KMS-11 (cell line): ENCODE measurements at regions not wholly inside any gene's neighbourhood (a gene's known extent, or its start where the extent isn't known, plus 50 kb on each side); places are given as distances from the start of the nearest gene placed in this dataset.
"Not testable (repeated sequence)": the region's sequence is repeated elsewhere in the genome, so short reads cannot be mapped to it uniquely, and the experiment has no call there.

Experiments
- H2AFZ ChIP-seq: fragments of 200-600 bp; sonication (generic); 2 replicates; pipeline ENCODE4 v1.6.1; 2016; ENCODE audit warnings: antibody characterized with exemption, mixed run types, low read depth
- H3K27ac ChIP-seq: fragments of 200-600 bp; sonication (generic); 2 replicates; pipeline ENCODE4 v1.6.1; 2016; ENCODE audit warnings: mild to moderate bottlenecking, mixed run types
- H3K27me3 ChIP-seq: fragments of 200-600 bp; sonication (generic); 2 replicates; pipeline ENCODE4 v1.6.1; 2017; ENCODE audit warnings: mild to moderate bottlenecking, low read depth, mixed run types, moderate library complexity; ENCODE audit not compliant: insufficient read depth
- H3K36me3 ChIP-seq: fragments of 200-600 bp; sonication (generic); 2 replicates; pipeline ENCODE4 v1.6.1; 2017; ENCODE audit warnings: mild to moderate bottlenecking, mixed run types; ENCODE audit not compliant: insufficient read depth
- H3K4me1 ChIP-seq: fragments of 200-600 bp; sonication (generic); 2 replicates; pipeline ENCODE4 v1.6.1; 2016; ENCODE audit warnings: mild to moderate bottlenecking, low read depth, mixed run types; ENCODE audit not compliant: poor library complexity, severe bottlenecking
- H3K4me2 ChIP-seq: fragments of 200-600 bp; sonication (generic); 2 replicates; pipeline ENCODE4 v1.7.0; 2016; ENCODE audit warnings: mild to moderate bottlenecking, mixed run types
- H3K4me3 ChIP-seq: fragments of 200-600 bp; sonication (generic); IDR thresholded peaks from 2 replicates; pipeline ENCODE4 v1.6.1; 2017; ENCODE audit warnings: low read depth, low read length, mixed read lengths; ENCODE audit not compliant: insufficient read depth
- H3K79me2 ChIP-seq: fragments of 200-600 bp; sonication (generic); 2 replicates; pipeline ENCODE4 v1.6.1; 2016; ENCODE audit warnings: low read depth, mixed run types; ENCODE audit not compliant: insufficient read depth
- H3K9ac ChIP-seq: fragments of 200-600 bp; sonication (generic); 2 replicates; pipeline ENCODE4 v1.6.1; 2016; ENCODE audit warnings: mild to moderate bottlenecking, mixed run types
- H4K20me1 ChIP-seq: fragments of 200-600 bp; sonication (generic); 2 replicates; pipeline ENCODE4 v1.6.1; 2016; ENCODE audit warnings: mild to moderate bottlenecking, mixed run types; ENCODE audit not compliant: insufficient read depth
- TF ChIP-seq, protein P1 (sequence below): fragments of 200-600 bp; sonication (generic); conservative IDR thresholded peaks from 2 replicates; pipeline ENCODE4 v1.6.1; 2017; ENCODE audit warnings: low read depth, mild to moderate bottlenecking, antibody characterized with exemption, low read length, moderate library complexity, mixed read lengths

DNA sequence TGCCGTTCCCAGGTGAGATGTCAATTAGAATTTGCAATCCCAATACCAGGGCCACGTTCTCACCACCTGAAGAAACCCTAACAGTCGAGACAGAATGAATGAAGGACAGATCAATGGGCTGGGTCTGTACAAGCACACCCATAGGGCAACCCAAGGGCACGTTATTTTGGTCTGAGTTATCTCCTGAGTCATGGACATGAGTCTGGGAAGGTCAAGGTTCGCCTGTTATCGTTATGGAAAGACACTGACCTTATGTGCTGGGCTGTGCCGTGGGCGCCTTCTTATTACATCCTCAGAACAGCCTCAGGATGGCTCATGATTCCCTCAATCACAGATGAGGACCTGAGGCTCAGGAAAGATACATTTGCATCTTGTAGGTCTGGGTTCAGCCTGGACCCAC, 175.0 kb upstream of the SULF2 start:
- H3K27me3 ChIP-seq: peaks cover 42% of the 10 kb centered on the region; the same call in 1 of the 2 replicates
- no peak overlapping the region for H3K4me3 ChIP-seq
- no peak overlapping the region for H3K9ac ChIP-seq
- TF ChIP-seq, protein P1, sequence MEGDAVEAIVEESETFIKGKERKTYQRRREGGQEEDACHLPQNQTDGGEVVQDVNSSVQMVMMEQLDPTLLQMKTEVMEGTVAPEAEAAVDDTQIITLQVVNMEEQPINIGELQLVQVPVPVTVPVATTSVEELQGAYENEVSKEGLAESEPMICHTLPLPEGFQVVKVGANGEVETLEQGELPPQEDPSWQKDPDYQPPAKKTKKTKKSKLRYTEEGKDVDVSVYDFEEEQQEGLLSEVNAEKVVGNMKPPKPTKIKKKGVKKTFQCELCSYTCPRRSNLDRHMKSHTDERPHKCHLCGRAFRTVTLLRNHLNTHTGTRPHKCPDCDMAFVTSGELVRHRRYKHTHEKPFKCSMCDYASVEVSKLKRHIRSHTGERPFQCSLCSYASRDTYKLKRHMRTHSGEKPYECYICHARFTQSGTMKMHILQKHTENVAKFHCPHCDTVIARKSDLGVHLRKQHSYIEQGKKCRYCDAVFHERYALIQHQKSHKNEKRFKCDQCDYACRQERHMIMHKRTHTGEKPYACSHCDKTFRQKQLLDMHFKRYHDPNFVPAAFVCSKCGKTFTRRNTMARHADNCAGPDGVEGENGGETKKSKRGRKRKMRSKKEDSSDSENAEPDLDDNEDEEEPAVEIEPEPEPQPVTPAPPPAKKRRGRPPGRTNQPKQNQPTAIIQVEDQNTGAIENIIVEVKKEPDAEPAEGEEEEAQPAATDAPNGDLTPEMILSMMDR: no peak
- H2AFZ ChIP-seq: no peak overlapping the region
- no peaks in the 10 kb centered on the region for H4K20me1 ChIP-seq
- no peak overlapping the region for H3K27ac ChIP-seq
- no peaks in the 10 kb centered on the region for H3K79me2 ChIP-seq
- H3K4me2 ChIP-seq: no peak overlapping the region
- H3K36me3 ChIP-seq: no peaks in the 10 kb centered on the region
- H3K4me1 ChIP-seq: no peaks in the 10 kb centered on the region

DNA sequence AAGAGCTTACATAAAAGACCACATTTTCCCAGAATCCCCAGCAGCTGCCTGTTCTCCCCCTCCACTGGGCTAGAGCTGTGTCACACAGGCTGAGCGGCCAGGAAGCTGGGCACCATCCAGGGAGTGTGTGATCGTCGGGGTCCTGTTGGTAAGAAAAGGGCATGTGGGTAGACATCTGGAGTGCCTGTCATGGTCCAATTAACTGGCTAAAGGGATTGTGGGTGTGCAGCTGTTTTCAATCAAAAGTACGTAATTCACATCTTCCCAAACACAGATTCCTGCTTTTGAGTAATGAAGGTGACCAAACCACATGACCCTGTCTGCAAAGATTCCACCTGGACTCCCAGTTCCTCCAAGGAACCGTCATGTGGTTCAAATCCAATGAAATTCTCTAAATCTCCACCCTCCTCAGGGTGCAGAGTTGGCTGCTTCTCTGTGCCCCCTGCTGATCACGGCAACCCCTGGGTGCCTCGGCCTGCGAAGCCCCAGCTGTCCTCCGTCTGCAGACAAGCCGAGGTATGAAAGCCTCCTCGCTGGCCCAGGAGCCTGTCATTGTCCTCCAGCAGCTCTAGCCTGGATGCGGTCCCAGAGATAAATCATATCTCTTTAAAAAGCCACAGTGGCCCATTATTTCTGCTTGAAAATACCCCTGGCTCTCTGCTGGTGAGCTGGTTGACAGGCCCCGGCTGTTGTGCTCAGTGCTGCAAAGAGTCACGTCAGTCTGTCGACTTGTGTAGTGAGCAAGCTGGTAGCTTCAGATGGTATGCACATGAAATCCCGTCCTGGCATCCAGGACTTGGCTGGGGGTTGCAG, 172.9 kb upstream of the SULF2 start:
- not testable (repeated sequence) for H3K79me2 ChIP-seq, H3K4me3 ChIP-seq, H3K27ac ChIP-seq, H3K36me3 ChIP-seq, H4K20me1 ChIP-seq, H3K4me1 ChIP-seq, H3K9ac ChIP-seq, H2AFZ ChIP-seq, H3K4me2 ChIP-seq
- peaks cover 36% of the 10 kb centered on the region; the same call in 1 of the 2 replicates for H3K27me3 ChIP-seq

DNA sequence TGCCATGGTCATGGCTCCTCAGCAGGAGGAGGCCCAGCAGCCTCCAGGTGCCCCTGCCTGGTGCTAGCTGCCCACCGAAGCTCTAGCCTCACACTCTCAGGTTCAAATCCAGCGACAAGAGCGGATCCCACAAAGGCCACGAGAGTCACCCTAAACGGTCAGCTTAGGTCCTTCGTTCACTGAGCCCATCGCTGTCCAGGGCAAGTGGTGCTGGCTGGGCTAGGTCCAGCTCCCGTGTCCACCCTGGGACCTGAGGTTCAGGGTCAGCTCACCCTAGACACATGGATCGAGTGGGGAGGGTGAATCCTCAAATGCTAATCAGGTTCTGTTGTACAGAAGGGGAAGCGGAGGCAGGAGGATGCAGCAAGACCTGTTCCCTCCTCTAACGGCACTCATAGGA, 171.9 kb upstream of the SULF2 start:
- Histone ChIP-seq H3K79me2 (no peaks in the 10 kb centered on the region), H3K4me2 (no peak overlapping the region), H3K4me3 (no peak overlapping the region), H3K9ac (no peak overlapping the region), H3K27me3 (peaks cover 39% of the 10 kb centered on the region; the same call in 1 of the 2 replicates), H3K27ac (no peak overlapping the region), H3K4me1 (no peaks in the 10 kb centered on the region), H3K36me3 (no peaks in the 10 kb centered on the region), H2AFZ (no peak overlapping the region), H4K20me1 (no peaks in the 10 kb centered on the region)
- TF ChIP-seq, protein P1: no peak

DNA sequence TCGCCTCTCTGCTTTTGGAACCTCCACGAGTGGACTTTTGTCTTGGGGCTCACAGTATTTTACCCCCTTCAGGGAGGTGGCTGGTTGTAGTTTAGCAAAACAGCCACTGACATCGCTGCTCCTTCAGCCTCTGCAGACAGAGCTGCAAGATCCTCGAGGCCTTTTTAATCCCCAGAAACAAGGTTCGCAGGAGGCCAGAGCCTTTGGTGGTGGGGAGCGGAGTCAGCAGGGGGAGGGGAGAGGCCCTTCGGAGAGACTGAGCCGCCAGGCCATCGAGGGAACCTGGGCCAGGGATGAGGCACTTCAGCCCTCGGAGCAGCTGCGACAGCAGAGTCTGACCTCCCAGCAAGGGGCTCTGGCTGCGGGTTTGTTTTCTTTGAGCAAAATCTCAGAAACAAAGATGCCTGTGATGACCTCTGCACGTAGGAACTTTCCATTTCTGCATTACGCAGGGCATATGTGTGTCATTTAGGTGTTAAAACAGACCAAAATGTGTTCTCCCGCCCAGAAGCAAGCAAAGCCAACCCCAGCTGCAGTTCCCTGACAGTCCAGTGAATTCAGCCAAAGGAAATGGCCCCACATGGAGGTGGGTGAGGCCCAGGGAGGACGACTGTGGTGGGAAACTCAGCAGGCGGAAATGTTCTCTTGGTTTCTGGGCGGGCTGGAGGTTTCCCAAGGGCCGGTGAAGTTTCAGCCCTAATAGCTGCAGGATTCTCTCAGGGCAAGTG, 171.2 kb upstream of the SULF2 start:
- Histone ChIP-seq H3K79me2 (no peaks in the 10 kb centered on the region), H3K4me1 (no peaks in the 10 kb centered on the region), H3K4me2 (no peak overlapping the region), H3K27ac (no peak overlapping the region), H4K20me1 (no peaks in the 10 kb centered on the region), H3K4me3 (no peak overlapping the region), H3K9ac (no peak overlapping the region), H2AFZ (no peak overlapping the region), H3K36me3 (no peaks in the 10 kb centered on the region), H3K27me3 (peaks cover 43% of the 10 kb centered on the region; the same call in 1 of the 2 replicates)
- TF ChIP-seq, protein P1: no peak

DNA sequence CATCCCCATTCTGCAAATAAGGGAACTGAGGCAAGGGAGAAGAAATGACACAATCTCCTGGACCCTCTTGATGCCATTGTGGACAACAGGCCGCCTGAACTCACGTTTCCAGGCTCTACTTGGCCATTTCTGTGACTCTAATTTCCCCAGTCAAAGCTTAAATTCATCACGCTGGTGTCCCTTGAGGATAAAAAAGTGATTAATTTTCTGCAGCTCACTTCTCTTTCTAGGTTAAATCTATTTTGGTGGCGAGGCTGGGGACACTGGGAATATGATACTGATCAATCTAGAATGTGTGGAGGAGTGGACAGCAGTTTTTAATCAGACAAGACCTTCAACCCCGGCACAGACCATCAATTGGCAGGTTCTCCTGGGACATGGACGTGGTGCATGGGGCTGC, 168.2 kb upstream of the SULF2 start:
- Histone ChIP-seq H3K9ac (no peak overlapping the region), H3K27me3 (peaks cover 39% of the 10 kb centered on the region; the same call in 1 of the 2 replicates), H3K4me3 (no peak overlapping the region), H3K36me3 (no peaks in the 10 kb centered on the region), H3K27ac (no peak overlapping the region), H4K20me1 (no peaks in the 10 kb centered on the region), H3K79me2 (no peaks in the 10 kb centered on the region), H3K4me1 (no peaks in the 10 kb centered on the region), H3K4me2 (no peak overlapping the region), H2AFZ (no peak overlapping the region)
- TF ChIP-seq, protein P1: no peak
